Osteocyte (in vitro differentiated cells): ENCODE measurements at regions not wholly inside any gene's neighbourhood (a gene's known extent, or its start where the extent isn't known, plus 50 kb on each side); places are given as distances from the start of the nearest gene placed in this dataset.

Experiments used
- DNase-seq: peaks from one replicate; pipeline ENCODE4 v3.0.0; 2021; ENCODE audit warnings: mixed read lengths; ENCODE audit not compliant: unreplicated experiment; ENCODE audit errors: extremely low spot score
- H3K27ac Mint-ChIP-seq: one replicate; pipeline ENCODE4 v1.8.0; 2021; ENCODE audit warnings: mild to moderate bottlenecking, mixed read lengths; ENCODE audit not compliant: unreplicated experiment
- H3K27me3 Mint-ChIP-seq: one replicate; pipeline ENCODE4 v1.8.0; 2021; ENCODE audit warnings: mixed read lengths; ENCODE audit not compliant: unreplicated experiment
- H3K36me3 Mint-ChIP-seq: one replicate; pipeline ENCODE4 v1.8.0; 2021; ENCODE audit warnings: mixed read lengths; ENCODE audit not compliant: unreplicated experiment
- H3K4me1 Mint-ChIP-seq: one replicate; pipeline ENCODE4 v1.8.0; 2021; ENCODE audit warnings: mixed read lengths; ENCODE audit not compliant: unreplicated experiment
- H3K4me3 Mint-ChIP-seq: one replicate; pipeline ENCODE4 v1.8.0; 2021; ENCODE audit warnings: mild to moderate bottlenecking, moderate library complexity, mixed read lengths; ENCODE audit not compliant: unreplicated experiment
- H3K9me3 Mint-ChIP-seq: one replicate; pipeline ENCODE4 v1.8.0; 2021; ENCODE audit warnings: mixed read lengths; ENCODE audit not compliant: unreplicated experiment
- TF ChIP-seq, protein P1 (sequence below): fragments of 200-600 bp; sonication (generic); IDR thresholded peaks from 2 replicates; pipeline ENCODE4 v1.5.0; 2021; ENCODE audit warnings: antibody characterized with exemption, mild to moderate bottlenecking, moderate library complexity

DNA sequence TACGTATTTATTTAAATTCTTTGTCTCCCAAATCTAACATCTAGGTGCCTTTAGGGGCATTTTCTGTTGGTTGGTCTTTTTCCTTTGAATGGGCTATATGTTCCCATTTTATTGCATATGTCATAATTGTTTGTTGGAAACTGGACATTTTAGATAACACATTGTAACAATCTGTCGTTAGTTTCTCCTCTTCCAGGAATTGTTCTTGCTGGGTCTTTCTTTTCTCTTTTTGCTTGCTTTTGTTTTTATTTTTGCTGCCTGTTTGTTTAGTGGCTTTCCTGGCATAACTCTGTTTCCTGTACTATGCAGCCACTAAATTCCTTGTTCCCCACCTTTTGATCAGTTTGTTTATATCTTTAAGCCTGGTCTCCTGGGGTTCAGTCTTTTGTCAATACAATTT, 244.3 kb upstream of the RTL1 start:
- H3K4me1 Mint-ChIP-seq: no peaks in the 10 kb centered on the region
- H3K27ac Mint-ChIP-seq: no peak overlapping the region
- no peaks in the 10 kb centered on the region for H3K36me3 Mint-ChIP-seq
- peaks cover 29% of the 10 kb centered on the region for H3K9me3 Mint-ChIP-seq
- no peak for DNase-seq
- peaks cover 10% of the 10 kb centered on the region for H3K27me3 Mint-ChIP-seq
- H3K4me3 Mint-ChIP-seq: no peak overlapping the region
- TF ChIP-seq, protein P1, sequence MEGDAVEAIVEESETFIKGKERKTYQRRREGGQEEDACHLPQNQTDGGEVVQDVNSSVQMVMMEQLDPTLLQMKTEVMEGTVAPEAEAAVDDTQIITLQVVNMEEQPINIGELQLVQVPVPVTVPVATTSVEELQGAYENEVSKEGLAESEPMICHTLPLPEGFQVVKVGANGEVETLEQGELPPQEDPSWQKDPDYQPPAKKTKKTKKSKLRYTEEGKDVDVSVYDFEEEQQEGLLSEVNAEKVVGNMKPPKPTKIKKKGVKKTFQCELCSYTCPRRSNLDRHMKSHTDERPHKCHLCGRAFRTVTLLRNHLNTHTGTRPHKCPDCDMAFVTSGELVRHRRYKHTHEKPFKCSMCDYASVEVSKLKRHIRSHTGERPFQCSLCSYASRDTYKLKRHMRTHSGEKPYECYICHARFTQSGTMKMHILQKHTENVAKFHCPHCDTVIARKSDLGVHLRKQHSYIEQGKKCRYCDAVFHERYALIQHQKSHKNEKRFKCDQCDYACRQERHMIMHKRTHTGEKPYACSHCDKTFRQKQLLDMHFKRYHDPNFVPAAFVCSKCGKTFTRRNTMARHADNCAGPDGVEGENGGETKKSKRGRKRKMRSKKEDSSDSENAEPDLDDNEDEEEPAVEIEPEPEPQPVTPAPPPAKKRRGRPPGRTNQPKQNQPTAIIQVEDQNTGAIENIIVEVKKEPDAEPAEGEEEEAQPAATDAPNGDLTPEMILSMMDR: no peak

DNA sequence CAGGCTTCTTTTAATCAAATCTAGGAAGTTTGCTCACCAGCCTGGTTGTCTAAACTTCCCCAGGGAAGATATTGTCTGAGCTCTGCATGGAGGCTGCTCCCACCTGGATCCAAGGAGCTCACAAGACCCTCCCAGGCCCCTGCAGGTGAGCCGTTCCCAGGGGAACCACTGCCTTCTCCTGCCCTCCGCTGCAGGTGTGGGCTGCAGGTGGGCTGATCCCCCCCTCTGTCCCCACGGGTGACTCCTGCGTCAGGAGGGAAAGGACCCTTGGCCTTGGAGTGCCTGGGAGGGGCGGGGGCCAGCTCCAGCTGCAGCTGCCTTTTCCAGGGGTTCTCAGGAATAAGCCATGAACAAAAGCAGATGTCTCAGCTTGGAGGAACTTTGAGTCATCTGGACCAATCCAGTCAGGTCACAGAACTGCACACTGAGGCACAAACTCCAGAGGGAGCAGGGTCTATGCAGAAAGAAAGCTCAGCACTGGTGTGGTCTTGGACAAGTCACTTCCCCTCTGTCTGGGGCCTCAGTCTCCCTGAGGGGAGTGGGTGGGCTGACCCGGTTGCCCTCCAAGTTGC, 246.6 kb upstream of the RTL1 start:
- no peak for DNase-seq
- H3K9me3 Mint-ChIP-seq: peaks cover 24% of the 10 kb centered on the region
- peaks cover 18% of the 10 kb centered on the region for H3K27me3 Mint-ChIP-seq
- TF ChIP-seq, protein P1: no peak
- H3K27ac Mint-ChIP-seq: no peak overlapping the region
- H3K4me3 Mint-ChIP-seq: no peak overlapping the region
- no peaks in the 10 kb centered on the region for H3K36me3 Mint-ChIP-seq
- no peaks in the 10 kb centered on the region for H3K4me1 Mint-ChIP-seq

DNA sequence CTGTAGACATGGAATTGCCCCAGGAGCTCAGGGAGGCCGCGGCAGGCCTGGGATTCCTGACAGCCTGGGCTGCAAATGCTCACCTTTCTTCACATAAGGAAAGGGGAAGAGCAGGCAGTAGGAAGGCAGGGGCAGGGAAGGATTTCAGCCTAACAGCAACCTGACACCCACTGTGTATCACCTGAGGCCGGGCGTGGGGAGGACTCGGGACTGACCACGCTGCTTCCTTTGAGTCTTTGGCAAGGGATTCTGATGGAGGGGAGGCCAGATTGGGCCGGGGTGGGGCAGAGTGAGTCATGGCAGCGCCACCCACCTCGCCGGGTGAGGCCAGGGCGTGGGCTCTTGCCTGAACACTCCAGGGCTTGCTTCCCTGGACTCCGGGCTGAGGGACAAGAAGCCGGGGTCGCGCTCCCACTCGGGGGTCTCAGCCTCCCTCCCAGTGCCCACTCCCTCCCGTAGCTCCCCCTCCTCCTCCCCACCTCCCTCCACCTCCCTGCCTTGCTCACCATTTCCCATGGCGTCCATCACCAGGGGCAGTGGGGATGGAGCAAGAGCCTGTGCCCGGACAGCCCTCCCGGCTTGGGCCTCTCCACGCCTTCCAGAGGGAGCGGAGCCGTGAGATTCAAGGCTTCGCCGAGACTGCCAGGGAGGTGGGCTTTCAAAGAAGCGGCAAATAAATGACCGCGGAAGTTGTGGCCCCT, 247.9 kb upstream of the RTL1 start:
- no peak overlapping the region for H3K27ac Mint-ChIP-seq
- no peak overlapping the region for H3K4me3 Mint-ChIP-seq
- TF ChIP-seq, protein P1: no peak
- no peak for DNase-seq
- peaks cover 25% of the 10 kb centered on the region for H3K27me3 Mint-ChIP-seq
- no peaks in the 10 kb centered on the region for H3K36me3 Mint-ChIP-seq
- H3K4me1 Mint-ChIP-seq: no peaks in the 10 kb centered on the region
- peaks cover 14% of the 10 kb centered on the region for H3K9me3 Mint-ChIP-seq

DNA sequence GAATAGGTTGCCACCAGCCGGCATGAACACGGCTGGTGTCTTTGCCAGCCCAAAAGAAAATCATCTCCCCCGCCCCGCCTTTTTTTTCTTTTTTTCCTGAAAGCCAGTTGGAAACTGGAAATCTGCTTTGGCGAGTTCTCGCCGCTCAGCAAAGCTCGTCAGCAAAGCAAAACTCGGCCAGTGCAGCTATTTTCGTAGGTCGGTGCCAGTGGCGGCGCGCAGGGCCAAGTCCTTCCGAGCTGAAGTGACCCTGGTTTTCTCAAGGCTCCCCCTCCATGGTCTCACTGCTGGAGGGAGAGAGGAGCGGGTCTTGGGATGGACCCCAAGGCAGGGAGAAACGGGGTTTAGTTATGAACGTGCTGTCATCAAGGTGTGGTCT, 248.4 kb upstream of the RTL1 start:
- TF ChIP-seq, protein P1: no peak

DNA sequence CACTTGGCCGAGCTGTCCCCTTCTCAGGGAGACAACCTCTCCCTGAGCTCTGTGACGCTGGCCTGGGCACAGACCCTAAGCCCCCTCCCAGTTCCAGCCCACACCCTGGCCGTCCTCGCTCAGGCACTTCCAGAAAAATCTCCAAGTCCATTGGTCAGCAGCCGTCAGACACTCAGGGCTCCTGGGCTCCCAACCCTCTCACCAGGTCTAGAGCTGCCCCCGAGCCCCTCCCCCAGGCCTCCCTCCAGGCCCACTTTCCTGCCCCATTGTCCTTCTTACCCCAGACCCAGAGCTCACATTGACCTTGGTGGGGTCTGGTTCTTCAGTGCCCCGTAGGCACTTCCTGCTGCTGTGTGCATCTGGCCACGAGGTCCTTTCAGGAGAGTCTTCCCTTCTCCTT, 249.3 kb upstream of the RTL1 start:
- TF ChIP-seq, protein P1: no peak
- Mint-ChIP-seq H3K4me3 (no peak overlapping the region), H3K27me3 (peaks cover 24% of the 10 kb centered on the region), H3K36me3 (no peaks in the 10 kb centered on the region), H3K27ac (no peak overlapping the region), H3K9me3 (peaks cover 3% of the 10 kb centered on the region), H3K4me1 (no peaks in the 10 kb centered on the region)
- no peak for DNase-seq

More for the DNA sequence above, 248.4 kb upstream of the RTL1 start:
- no peak overlapping the region for H3K4me3 Mint-ChIP-seq
- DNase-seq: no peak
- H3K27me3 Mint-ChIP-seq: peaks cover 28% of the 10 kb centered on the region
- H3K9me3 Mint-ChIP-seq: peaks cover 12% of the 10 kb centered on the region
- H3K4me1 Mint-ChIP-seq: no peaks in the 10 kb centered on the region
- no peak overlapping the region for H3K27ac Mint-ChIP-seq
- H3K36me3 Mint-ChIP-seq: no peaks in the 10 kb centered on the region
